ENCODE measurements at regions not wholly inside any gene's neighbourhood (a gene's known extent, or its start where the extent isn't known, plus 50 kb on each side); places are given as distances from the start of the nearest gene placed in this dataset.

DNA sequence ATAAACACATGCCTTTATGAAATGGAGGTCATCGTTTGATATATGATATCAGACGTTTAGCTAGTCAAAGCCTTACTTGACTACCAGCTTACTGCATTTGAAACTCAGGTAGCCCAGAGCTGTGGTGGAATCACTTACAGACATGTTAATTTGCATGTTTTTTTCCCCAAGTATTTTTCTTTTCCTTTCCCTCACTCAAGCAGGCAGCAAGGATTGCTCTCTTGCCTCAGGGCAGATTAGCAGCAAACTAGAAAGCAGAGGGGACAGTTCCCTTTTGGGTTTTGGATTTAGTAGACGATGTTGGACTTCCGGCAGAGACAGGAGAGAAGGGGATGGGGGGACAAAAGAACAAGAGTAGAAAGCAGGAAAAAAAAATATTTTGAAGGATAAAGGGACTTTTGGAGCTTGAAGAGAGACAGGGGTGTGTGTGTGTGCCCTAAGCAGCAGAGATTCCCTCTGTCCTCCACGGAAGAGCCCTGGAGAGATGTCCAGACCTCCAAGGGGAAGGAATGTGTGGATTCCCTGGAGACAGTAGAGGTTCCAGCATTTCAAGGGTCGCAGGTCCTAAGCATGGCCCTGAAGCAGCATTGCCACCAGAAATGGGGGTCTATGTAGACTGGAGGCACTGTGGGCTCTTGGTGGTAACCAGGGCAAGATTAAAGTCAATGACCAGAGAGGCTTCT, 86.8 kb upstream of the CADPS start:
- H3K27me3 ChIP-seq, result no peaks in the 10 kb centered on the region
- DNase-seq, result no peak
- H3K36me3 ChIP-seq, result no peaks in the 10 kb centered on the region
- no peak overlapping the region for H3K4me3 ChIP-seq
- no peaks in the 10 kb centered on the region for H3K9me3 ChIP-seq

GRCh38 chr3:62962714-62963113, 87.5 kb upstream of the CADPS start:
- Histone ChIP-seq H3K4me3 (no peak overlapping the region), H3K9me3 (no peaks in the 10 kb centered on the region), H3K36me3 (no peaks in the 10 kb centered on the region), H3K27me3 (no peaks in the 10 kb centered on the region)
- no peak for DNase-seq

DNA sequence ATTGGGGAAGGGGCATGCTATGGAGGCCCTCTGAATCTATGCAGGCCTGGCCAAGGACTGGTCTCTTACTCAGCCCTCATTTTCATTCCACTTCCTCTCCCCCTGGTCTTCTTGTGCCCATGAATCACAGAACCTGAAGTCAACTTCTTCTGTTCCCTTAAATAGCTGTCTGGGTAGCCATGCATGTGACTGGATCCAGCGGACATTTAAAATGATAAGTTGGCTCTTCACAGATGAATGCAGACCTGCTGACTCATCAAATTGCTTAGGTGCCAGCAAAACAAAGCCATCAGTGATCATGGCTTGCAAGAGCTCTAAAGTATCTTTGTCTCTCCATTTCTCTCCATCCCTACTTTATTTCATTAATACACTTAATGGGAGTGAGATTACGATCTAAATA, 90.1 kb upstream of the CADPS start:
- Histone ChIP-seq H3K36me3 (no peaks in the 10 kb centered on the region), H3K9me3 (no peaks in the 10 kb centered on the region), H3K4me3 (no peak overlapping the region), H3K27me3 (no peaks in the 10 kb centered on the region)
- DNase-seq, result no peak

GRCh38 chr3:62968128-62968527, 92.9 kb upstream of the CADPS start:
- H3K36me3 ChIP-seq, result no peaks in the 10 kb centered on the region
- no peak overlapping the region for H3K4me3 ChIP-seq
- DNase-seq, result no peak
- no peaks in the 10 kb centered on the region for H3K9me3 ChIP-seq
- H3K27me3 ChIP-seq, result no peaks in the 10 kb centered on the region

- Histone ChIP-seq H3K9me3 (no peaks in the 10 kb centered on the region), H3K27me3 (no peaks in the 10 kb centered on the region), H3K36me3 (no peaks in the 10 kb centered on the region), H3K4me3 (no peak overlapping the region)
- no peak for DNase-seq
Observed at GRCh38 chr3:62970648-62971047, 95.4 kb upstream of the CADPS start.

DNA sequence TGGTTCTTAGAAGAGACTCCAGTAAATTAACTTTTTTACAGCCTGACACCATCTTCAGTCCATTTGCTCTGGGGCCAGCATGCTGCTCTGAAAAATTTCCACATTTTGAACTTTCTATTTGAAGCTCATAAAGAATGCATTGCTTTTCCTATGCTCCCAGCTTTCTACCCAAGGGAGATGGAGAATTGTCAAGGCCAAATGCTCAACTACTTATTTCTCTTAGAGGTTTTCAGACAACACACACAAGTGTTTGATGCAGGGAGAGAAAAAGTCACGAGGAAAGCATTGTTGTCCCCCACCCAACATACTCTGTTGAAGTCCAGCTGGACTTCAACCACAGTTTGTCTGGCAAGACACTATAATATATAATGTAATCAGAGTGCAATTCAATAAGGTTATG, 100.3 kb upstream of the CADPS start:
- H3K36me3 ChIP-seq, result no peaks in the 10 kb centered on the region
- H3K27me3 ChIP-seq, result no peaks in the 10 kb centered on the region
- H3K9me3 ChIP-seq, result no peaks in the 10 kb centered on the region

DNA sequence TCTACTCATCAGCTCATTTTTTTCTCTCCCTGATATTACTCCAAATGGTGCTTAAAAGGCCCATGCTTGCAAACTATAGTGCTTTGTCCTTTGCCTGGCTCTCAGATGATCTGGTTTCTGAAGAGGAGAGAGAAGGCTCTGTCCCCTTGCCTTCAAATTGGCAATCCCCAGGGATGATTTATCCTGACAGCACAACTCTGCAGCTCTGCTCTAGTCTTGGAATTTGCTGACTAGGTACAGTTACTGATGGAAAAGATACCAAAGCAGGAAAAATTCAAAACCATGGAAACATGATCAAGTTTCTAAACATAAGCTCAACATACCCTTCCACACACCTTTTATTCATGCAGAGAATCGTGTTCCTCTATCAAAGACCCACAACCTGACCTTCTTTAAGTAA, 106.7 kb upstream of the CADPS start:
- no peak for DNase-seq
- H3K27me3 ChIP-seq, result no peaks in the 10 kb centered on the region
- no peak overlapping the region for H3K4me3 ChIP-seq
- no peaks in the 10 kb centered on the region for H3K36me3 ChIP-seq
- no peaks in the 10 kb centered on the region for H3K9me3 ChIP-seq

More for the DNA sequence above, 100.3 kb upstream of the CADPS start:
- H3K4me3 ChIP-seq, result no peak overlapping the region
- DNase-seq, result no peak

DNA sequence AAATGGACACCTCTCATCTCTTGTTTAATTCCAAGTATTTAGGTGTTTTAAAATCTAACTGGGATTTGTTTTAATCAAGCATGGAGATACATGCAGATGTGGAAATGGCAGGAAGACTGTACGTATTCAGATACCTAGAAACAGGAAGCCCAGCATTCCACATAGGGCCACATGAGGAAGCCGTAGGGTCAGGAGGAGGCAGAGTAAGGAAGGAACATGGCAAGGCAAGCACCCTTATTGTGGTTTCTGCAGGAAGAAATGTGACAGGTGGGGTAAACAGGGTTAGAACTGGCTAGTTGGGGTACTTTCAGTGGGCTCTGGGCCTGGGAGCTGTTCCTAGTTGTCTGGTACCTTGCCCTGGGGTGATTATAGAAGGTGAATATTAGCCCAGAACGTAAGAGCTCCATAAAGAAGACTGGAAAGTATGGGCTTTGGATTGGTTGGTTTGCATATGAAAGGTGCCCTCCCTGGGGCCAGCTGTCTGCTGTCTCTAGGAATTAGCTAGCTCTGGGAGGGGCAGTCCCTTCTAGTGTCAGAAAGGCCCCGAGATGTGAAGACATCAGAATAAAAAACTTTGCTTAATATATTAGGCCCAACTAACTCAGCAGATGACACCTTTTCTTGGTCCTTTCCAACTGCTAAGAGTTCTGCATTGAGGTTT, 107.7 kb upstream of the CADPS start:
- no peaks in the 10 kb centered on the region for H3K27me3 ChIP-seq
- no peak overlapping the region for H3K4me3 ChIP-seq
- no peaks in the 10 kb centered on the region for H3K36me3 ChIP-seq
- H3K9me3 ChIP-seq, result no peaks in the 10 kb centered on the region
- DNase-seq, result no peak

GRCh38 chr3:62986061-62986460, 110.8 kb upstream of the CADPS start:
- H3K4me3 ChIP-seq, result no peak overlapping the region
- no peaks in the 10 kb centered on the region for H3K36me3 ChIP-seq
- no peaks in the 10 kb centered on the region for H3K9me3 ChIP-seq
- DNase-seq, result no peak
- H3K27me3 ChIP-seq, result no peaks in the 10 kb centered on the region

- Histone ChIP-seq H3K36me3 (no peaks in the 10 kb centered on the region), H3K9me3 (no peaks in the 10 kb centered on the region), H3K4me3 (no peak overlapping the region), H3K27me3 (no peaks in the 10 kb centered on the region)
- no peak for DNase-seq
Observed at GRCh38 chr3:62987721-62988120, 112.5 kb upstream of the CADPS start.

DNA sequence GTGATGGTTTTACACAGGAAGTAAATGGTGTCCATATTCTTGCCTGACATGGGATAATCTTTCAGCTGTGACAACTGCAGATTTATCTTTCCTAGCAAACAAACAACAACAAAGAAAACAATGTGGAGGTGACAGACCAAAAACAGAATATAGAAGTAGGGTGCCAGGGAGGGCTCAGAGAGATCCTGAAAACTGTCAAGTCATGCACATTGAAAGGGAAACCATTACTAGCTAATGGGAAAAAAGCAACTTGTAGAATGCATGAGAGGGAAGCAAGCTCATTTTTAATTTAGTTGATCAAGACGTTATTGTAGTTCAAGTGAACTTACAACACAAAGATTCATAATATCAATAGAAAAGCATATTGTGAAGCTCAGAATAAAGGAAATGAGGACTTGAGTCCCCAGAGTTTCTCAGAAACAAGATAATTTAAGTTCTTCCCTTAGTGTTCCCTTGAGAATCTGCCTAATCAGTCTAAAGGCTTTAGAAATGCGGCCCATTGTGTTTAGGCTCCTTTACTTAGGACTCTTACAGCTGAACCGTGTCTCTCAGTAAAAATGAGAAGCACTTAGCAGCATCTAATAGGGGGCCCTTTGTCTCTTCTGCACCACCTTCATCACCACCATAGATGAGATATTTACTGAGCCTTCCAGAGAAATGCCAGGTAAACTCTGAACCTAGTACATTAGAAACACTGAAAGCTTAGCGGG, 115.6 kb upstream of the CADPS start:
- no peaks in the 10 kb centered on the region for H3K27me3 ChIP-seq
- no peaks in the 10 kb centered on the region for H3K36me3 ChIP-seq
- no peaks in the 10 kb centered on the region for H3K9me3 ChIP-seq
- no peak for DNase-seq
- H3K4me3 ChIP-seq, result no peak overlapping the region

GRCh38 chr3:62992520-62992919, 117.3 kb upstream of the CADPS start:
- no peak for DNase-seq
- Histone ChIP-seq H3K9me3 (no peaks in the 10 kb centered on the region), H3K4me3 (no peak overlapping the region), H3K36me3 (no peaks in the 10 kb centered on the region), H3K27me3 (no peaks in the 10 kb centered on the region)

- H3K36me3 ChIP-seq, result no peaks in the 10 kb centered on the region
- DNase-seq, result no peak
- H3K27me3 ChIP-seq, result no peaks in the 10 kb centered on the region
- H3K9me3 ChIP-seq, result no peaks in the 10 kb centered on the region
- no peak overlapping the region for H3K4me3 ChIP-seq
Observed at GRCh38 chr3:62995119-62995518, 119.9 kb upstream of the CADPS start.

- Histone ChIP-seq H3K9me3 (no peaks in the 10 kb centered on the region), H3K27me3 (no peaks in the 10 kb centered on the region), H3K36me3 (no peaks in the 10 kb centered on the region), H3K4me3 (no peak overlapping the region)
- DNase-seq, result no peak
Observed at GRCh38 chr3:62995530-62995929, 120.3 kb upstream of the CADPS start.

DNA sequence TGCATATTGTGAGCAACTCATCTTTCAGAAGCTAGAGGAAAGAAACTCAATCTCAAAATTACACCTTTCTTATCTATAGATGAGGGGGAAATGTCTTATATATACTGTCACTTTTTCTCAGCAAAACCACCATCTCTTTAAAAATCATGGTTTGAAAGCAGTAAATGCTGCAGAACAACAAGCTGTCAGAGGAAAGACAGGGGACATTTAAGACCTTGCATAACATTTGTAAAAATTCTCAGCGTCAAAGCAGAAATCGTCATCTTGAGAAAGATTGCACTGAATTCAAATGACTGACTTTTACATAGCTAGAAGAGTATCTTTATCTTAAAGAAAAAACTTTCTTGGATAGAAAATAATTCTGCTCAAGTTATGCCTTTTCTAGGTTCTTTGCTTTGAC, 122.2 kb upstream of the CADPS start:
- Histone ChIP-seq H3K27me3 (no peaks in the 10 kb centered on the region), H3K36me3 (no peaks in the 10 kb centered on the region), H3K9me3 (no peaks in the 10 kb centered on the region), H3K4me3 (no peak overlapping the region)
- no peak for DNase-seq

DNA sequence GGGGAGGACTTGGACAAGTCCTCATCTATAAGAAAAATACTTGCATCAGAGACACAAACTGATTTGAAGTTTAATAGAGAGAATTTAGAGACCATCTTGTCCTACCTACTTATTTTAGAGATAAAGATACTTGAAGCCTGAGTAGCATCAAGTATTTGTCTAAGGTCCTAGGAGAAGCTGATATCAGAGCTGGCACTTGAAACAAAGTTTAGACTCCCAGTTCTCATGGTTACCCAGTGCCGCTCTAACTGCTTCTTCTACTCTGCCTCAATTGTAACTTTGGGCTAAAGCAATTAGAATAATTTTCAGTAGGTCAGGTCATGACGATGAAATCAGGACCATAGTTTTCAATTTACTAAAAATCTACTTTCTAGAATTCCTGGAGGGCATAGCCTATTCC, 123.9 kb upstream of the CADPS start:
- H3K9me3 ChIP-seq, result no peaks in the 10 kb centered on the region
- no peak for DNase-seq
- H3K36me3 ChIP-seq, result no peaks in the 10 kb centered on the region
- H3K27me3 ChIP-seq, result no peaks in the 10 kb centered on the region
- H3K4me3 ChIP-seq, result no peak overlapping the region

DNA sequence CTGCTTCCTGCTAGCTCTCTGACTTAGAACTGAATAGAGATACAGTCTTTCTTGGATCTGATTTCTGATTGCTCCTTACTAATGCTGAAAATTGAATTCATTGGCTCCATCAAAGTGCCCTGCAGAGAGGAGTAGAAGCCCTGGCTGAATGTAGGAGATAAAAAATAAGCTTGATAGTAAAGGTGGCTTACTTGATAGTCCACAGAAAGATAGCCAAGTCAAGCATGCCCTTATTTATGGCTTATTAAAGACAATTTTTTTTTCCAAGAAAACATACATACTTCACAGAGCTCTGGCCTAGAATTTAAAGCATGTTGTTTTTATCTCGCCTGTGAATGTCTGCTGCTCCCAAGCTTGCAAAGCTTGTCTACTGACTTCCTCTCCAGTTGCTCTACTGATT, 124.6 kb upstream of the CADPS start:
- no peak for DNase-seq
- H3K9me3 ChIP-seq, result no peaks in the 10 kb centered on the region
- no peak overlapping the region for H3K4me3 ChIP-seq
- H3K27me3 ChIP-seq, result no peaks in the 10 kb centered on the region
- H3K36me3 ChIP-seq, result no peaks in the 10 kb centered on the region

DNA sequence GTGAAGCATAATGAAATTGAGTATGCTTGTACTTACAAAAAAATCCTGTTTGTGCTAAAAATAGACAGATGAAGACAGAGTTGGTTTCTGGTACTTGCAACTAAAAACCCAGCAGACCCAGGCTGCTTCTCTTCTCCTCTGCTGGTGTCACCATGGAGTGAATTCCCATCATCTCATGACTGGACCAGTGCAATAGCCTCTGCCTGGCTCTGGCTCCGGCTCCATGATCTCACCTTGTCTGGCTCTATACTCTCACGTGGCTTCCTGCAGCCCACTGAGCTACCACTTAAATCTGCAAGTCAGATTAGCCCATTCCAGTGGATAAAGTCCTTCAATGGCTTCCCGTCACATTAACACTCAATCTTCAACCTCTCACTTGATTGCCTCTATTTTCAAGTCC, 129.2 kb upstream of the CADPS start:
- Histone ChIP-seq H3K4me3 (no peak overlapping the region), H3K9me3 (no peaks in the 10 kb centered on the region), H3K27me3 (no peaks in the 10 kb centered on the region), H3K36me3 (no peaks in the 10 kb centered on the region)
- no peak for DNase-seq

Data from MG63 (cell line).